GM21576 (cell line): ENCODE measurements at regions not wholly inside any gene's neighbourhood (a gene's known extent, or its start where the extent isn't known, plus 50 kb on each side); places are given as distances from the start of the nearest gene placed in this dataset.

Experiments used
- ATAC-seq: cut with Tn5 transposase; IDR thresholded peaks from one replicate; pipeline ENCODE4 v1.9.1; 2021; ENCODE audit warnings: mild to moderate bottlenecking, moderate library complexity; ENCODE audit not compliant: unreplicated experiment

DNA sequence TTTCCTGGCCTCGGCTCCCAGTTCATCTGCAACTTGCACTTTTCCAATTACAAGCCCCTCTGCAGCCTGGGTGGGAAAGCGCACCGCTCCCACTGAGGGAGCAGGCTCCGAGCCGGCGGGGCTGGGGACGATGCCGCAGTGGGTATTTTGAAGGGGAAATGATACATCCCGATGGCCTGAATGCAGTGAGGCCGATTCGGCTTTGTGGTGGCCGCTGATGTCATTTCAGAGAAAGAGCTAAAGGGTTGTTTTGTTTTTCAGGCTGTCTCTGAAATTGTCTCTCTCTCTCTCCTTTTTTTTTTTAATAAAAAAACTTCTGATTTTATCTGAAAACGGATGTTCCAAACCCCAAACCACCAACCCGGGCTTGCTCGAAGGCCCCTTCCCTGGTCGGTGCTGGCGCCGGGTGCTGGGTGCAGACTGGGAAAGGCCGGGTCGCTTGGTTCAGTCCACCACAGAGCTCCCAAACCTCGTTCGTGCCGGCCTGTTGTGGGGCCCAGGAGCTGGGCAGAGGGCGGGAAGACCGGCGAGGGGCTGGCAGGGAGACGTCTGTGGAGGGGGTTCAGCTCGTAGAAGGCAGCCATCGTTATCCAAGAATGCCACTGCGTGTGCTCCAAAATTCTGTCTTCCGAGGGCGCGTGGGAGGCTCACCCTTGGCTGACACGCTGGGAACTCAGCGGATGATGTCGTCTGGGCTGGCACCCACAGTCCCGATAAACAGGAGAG, 102.8 kb downstream of the FOXL1 start:
- ATAC-seq: no peak

DNA sequence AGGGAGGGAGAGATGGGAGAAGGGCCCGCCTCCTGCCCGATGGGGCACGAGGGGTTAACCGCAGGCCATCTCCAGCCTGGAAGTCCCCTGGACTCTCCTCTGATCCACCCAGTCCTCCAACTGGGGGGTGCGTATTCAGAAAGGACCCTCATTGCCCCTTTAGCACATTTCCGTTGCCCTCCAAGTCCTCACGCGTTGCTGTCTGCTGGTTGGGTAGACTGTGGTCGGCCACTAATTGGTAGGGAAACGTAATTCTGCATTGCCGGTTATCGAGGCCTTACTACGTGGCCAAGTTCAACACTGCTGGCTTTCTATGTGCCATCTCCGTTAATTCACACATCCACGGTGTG, 103.4 kb downstream of the FOXL1 start:
- ATAC-seq: no peak

DNA sequence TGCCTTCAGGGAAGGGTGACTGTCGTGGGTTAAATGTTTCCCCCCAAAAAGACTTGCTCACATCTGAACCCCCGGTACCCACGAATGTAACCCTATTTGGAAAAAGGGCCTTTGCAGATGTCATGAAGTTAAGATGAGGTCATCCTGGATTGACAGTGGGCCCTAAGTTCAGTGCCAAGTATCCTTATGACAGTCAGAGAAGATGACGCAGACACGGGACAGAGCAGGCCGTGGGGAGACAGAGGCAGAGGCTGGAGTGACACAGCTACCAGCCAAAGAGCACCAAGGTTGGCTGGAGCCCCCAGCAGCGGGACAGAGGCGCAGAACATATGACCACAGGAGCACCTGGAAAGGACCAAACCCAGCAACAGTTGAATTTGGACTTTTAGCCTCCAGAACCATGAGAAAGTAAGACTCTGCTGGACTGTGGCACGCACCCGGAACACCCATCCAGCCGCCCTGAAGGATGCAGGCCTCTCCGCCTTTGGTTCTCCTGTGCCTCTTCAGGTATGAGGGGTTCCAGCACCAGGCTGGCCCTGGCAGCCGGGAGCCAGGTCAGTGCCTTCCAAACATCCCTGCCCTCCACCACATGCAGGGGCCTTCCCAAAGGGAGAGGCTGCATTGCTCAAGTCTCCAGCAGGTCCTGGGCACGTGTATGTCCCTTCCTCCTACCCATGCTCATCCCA, 104.0 kb downstream of the FOXL1 start:
- no peak for ATAC-seq

DNA sequence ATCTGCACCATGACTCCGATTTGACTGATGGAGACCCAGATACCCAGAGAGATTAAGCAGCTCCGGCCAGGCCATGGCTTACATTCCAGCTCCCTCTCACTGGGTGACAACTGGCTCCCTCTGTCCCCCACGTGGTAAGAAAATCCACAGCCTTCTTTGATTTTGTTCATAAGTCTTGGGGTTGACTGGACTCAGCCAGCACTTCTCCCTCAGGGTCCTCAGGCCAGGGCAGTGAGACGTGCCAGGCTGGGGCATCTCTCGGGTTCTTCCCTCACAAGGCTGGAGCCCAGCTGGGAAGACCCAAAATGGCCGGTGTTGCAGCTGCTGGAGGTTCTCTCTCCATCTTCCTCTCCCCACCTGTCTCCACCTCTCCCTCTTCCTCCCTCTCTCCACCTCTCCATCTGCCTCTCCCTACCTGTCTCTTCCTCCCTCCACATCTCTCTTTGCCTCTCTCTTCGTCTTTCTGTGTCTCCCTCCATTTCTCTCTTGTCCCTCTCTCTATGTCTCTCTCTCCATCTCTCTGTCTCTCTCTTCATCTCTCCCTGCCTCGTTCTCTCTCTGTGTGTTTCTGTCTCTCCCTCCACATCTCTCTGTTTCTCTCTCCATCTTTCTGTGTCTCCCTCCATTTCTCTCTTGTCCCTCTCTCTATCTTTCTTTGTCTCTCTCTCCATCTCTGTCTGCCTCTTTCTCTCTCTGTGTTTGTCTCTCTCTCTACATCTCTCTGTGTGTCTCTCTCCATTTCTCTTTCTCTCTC, 105.3 kb downstream of the FOXL1 start:
- no peak for ATAC-seq

DNA sequence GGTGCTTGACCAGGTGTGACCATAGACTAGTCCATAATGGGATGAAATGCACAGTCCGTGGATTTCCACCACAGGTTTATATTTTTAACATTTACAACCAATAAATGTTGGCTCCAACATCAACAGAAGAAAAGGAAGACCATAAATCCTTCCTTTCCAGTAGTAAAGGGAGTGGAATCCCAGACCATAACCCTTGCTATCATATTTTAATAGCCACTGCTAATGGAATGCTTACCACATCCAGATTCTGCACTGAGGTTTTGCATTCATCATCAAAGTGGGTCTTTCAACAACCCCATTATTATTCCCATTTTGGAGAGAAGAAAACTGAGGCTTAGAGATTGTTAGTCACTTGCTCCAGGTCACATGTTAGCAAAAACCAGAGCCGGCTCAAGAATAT, 106.7 kb downstream of the FOXL1 start:
- ATAC-seq: no peak

DNA sequence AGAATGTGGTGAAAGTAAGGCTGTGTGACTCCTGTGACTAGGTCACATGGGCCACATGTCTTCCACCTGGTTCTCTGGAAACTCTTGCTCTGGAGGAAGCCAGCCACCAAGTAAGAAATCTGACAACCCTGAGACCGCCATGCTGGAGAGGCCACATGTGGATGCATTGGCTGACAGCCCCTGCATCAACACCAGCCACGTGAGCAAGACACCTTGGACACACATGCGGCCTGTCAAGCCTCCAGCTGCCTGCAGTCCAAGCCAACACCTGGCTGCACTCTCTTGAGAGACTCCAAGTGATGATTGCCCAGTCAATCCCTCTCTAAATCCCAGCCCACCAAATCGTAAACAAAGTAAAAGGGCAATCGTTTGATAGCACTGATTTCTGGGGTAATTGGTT, 112.6 kb downstream of the FOXL1 start:
- no peak for ATAC-seq

DNA sequence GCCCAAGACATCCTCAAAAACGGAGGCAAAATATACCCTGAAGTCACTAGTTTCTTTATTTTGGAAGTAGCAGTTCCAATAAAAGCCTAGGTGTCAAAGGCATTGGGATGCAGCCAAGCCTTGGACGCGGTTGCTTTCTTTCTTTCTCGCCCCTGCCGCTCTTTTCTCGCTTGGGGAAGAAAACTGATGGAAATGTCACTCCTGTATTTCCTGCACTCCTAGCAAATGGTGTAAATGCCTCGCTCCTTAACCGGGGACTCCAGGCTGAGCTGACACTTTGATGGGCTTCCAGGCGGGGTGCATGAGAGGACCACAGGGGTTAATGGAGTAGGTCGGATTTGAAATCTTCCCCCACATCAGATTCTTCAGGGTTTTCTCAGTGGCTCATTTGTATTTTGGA, 114.1 kb downstream of the FOXL1 start:
- no peak for ATAC-seq

DNA sequence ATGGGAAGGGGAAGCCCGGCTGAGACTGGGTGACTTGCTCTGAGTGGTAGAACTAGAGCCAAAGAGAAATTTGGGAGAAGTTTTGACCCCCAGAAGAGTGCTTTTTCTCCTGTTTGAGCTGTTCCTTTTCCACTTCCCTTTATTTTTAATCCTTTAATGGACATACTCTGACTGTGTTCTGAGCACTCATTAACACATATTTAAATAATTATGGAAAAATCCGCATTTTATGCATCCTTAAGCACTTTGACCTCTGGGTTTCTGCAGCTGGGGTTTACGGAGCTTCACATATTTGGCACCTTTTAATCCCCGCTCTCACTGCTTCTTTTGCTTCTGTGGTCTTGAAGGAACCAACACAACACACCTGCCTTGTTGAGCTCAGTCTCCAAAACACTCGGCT, 114.7 kb downstream of the FOXL1 start:
- ATAC-seq: no peak

DNA sequence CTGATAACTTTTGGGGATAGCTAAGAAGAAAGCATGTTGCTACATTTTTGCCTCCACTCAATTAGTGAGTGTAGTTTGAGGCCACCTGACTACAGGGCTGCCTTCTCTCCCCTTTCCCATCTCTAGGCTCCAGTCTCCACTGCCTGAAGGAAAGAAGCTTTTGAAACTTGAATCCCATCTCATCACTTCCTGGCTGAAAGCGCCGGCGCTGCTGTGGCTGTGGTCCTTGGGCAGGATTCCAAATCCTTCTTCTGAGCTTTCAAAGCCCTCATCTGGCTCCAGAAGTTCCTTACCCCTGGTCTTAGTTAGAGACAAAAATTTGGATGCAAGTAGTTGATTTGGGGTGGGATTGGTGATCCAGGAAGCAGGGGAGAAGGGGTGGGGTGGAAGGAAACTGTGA, 119.4 kb downstream of the FOXL1 start:
- no peak for ATAC-seq

DNA sequence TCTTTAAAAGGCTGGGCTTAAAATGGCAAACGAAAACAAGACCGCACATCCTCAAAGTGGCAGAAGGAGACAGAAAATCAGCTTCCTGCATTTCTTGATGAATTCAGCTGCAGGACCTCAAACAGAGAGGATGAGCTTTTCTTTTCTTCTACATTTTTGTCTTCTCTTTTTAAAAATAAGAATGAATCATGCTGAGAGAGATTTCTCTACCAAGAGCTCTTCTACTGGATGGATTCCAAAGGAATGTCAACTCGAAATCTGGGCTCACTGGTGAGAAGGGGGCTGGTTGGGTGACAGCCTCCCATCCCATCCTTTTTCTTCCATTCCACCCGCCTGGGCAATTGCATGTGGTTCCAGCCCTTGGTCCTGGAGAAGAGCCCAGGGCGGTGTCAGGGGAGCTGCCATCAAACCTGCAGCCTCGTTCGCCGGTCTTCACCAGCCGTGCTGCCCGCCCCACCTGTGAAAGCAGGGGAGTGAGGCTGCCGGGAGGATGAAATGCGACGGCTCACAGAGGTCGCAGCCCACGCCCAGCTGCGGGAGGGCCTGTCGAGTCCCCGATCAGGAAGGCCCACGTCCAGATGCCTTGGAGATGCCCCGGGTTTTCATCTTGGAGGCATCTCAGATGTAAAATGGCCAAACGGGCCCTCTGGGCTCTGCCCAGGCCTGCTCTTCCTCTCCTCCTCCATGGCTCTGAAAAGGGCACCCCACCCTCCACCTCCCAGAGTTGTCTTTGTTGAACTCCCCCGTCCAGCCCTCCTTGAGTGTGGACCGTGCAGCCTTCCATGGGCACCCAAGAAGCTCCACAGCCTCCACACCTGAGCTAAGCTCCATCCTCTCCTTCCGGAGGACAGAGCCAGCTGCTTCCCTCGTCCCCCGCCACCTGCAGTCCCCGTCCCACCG, 121.9 kb downstream of the FOXL1 start:
- ATAC-seq: no peak

DNA sequence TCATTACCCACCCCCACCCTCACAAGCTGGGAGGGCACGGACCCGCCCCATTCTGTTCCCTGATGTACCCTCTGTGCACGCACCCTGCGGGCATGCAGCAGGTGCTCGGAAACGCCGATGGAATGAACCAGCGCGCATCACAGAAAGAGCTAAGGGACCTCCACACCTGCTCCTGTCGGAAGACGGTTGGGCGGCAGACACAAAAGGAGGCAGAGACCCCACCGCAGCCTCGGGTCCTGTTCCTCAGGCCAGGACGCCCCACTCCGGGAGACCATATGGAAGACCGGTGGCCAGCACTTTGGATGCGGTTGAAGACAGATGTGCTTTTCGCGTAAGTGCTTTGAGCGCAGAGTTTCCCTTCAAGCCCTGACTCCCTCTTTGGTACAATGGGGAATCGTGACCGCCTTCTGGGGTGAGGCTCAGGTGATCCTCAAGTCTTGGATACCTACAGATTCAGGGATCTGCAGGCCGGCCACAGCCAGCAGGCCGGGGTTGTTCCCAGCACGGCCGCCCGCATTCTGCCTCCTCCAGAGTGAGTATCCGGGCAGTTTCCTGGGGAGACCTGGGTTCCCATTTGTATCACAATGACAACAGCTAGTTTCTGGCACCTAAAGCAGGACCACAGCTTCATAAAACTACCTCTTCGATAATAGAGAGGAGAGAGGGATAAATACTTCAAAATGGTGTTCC, 123.1 kb downstream of the FOXL1 start:
- ATAC-seq: no peak

DNA sequence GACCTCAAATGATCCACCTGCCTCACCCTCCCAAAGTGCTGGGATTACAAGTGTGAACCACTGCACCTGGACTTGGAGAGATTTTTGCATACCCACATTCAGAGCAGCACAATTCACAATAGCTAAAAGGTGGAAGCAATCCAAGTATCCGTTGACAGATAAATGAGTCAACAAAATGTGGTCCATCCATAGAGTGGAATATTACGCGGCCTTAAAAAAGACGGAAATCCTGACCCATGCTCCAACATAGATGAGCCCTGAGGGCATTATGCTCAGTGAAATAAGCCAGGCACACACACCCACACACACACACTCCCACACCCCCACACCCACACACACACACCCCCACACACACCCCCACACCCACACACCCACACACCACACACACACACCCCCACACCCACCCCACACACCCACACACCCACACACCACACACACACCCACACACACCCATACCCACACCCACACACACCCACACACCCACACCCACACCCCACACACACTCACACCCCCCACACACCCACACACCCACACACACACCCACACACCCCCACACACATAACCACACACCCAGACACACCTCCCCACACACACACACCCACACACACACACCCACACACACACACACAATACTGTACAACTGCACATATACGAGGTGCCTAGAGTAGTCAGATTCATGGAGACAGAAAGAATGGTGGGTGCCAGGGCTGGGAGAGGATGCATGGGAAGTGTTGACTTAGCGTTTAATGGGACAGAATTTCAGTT, 124.7 kb downstream of the FOXL1 start:
- ATAC-seq: no peak

DNA sequence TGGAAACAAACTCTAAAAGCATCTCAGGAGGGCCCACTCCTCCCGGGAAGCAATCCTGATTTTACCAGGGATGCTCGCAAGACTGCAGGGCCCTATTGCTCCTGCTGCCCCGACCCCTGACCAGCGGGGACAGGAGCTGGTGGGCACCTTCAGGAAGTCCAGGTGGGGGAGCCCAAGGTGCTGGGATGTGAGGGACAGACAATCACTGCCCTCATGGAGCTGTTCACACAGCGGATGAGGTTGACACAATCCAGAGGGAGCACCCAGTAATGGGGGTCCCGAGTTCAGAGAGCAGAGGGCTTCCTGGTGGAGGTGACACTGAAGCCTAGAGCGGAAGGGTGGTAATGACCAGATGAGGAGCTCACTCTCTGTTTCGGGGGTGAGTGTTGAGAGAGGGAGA, 126.2 kb downstream of the FOXL1 start:
- no peak for ATAC-seq

DNA sequence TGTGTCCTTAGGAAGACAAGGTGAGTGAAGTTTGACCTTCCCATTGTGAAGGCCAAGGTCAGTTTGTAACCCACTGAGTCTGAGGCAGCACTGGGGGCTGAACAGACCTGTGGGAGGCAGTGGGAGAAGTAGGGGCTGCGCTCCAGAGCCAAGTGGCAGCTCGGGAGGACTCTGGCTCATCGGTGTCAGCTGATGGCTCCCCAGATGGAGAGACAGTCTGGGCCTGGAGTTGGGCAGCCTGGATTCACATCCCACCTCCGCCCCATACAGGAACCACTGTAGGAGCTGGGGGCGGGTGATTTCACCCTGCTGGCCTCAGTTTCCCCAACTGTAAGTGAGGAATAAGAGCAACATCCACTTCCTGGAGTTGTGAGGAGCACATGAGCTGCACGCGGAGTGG, 128.4 kb downstream of the FOXL1 start:
- ATAC-seq: no peak

DNA sequence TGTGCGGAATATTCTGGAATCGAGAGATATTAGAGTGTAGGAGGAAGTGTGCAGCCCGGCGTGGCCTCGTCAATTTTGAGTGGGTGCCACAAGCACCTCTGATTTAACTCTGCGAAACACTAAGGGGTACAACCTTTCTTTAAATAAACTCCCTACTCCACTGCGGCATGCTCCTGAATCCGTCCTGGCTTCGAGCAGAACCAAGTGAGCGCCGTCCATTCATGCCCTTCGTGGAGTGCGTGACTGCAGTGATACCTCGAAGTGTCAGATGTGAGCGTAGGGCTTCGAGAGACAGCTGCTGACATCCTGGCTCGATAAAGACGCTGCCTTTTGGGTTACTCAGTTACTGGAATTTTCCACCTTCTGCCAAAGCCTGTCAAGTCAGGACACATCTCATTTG, 128.8 kb downstream of the FOXL1 start:
- ATAC-seq: no peak

DNA sequence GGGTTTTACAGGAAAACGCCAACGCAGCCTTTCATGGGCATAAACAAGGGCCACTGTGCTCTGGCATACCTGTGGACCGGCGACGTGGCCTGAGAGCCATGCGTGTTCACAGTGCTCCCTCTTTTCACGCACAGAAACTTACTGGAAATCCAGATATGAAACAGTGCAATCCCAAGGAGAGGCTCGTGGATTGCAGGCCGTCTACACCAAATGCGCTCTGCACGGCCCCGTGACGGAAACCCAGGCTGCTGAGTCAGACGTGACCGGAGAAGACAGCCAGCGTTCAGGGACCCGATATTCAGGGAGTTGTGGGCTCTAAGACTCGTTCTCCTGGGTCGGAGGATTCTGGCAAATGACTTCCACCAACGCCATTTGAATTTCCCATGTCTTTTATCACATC, 129.2 kb downstream of the FOXL1 start:
- no peak for ATAC-seq

DNA sequence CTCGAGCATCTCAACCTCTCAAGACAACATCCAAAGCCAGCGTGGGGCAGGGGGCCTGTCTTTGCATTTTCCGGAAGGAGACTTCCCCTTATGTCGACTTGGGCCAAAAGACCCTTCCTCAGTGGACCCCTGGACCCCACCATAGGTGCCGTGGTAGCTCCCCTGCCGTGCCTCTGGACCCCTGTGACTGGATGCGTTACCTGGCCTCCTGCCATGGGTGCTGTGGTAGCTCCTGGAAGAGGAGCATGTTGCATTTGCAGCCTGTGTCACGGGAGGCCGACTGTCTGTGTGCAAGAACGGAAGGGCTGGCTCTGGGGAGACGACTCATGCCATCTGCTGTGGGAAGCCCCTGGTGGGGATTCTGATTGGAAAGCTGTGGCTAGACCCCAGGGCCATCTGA, 130.1 kb downstream of the FOXL1 start:
- ATAC-seq: no peak

DNA sequence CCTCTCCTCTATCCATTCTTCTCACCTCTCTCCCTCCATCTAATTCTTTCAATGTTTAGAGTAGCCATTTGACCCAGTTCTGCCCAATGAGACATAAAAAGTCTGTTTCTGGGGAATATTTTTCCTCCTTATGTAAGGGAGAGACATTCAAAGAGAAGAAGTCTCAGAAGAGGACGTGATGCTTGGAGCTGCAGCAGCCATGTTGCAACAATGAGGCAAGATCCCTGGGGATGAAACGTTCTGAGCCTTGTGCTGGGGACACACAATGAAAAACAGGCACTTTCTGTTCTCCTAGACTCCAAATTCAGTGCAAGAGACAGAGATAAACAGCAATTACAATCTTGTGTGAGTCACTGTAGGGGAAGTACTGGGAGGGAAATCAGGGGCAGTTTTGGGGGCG, 130.8 kb downstream of the FOXL1 start:
- ATAC-seq: no peak

DNA sequence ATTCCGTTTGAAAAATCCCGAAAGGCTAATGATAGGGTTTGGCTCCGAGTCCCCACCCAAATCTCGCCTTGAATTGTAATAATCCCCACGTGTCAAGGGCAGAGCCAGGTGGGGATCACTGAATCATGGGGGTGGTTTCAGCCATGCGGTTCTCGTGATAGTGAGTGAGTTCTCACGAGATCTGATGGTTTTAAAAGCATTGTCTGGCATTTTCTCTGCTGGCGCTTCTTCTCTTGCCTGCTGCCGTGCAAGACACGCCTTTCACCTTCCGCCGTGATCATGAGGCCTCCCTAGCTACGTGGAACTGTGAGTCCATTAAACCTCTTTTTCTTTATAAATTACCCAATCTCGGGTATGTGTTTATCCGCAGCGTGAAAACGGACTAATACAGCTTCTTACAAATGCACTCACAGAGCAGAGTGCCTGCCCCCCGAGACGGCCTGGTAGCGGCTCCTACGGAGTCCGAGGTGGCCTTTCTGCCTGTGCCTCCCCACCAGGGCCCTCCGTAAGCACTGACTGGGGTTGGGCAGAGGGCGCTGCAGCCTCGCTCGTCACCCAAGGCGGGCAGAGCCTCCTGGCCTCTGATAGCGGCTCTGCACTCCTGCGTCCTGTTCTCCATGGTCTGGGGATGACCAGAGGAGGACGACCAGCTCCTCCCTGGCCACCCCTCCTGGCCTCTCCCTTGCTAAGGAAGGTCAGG, 131.7 kb downstream of the FOXL1 start:
- ATAC-seq: no peak
